HG02938 (cell line): ENCODE measurements at regions not wholly inside any gene's neighbourhood (a gene's known extent, or its start where the extent isn't known, plus 50 kb on each side); places are given as distances from the start of the nearest gene placed in this dataset.
A peak's percentile ranks its signal among the peaks of the same experiment; 100 is the strongest.

Experiments
- ATAC-seq: cut with Tn5 transposase; IDR thresholded peaks from one replicate; pipeline ENCODE4 v1.9.1; 2021; ENCODE audit warnings: mild to moderate bottlenecking, moderate library complexity; ENCODE audit not compliant: unreplicated experiment

DNA sequence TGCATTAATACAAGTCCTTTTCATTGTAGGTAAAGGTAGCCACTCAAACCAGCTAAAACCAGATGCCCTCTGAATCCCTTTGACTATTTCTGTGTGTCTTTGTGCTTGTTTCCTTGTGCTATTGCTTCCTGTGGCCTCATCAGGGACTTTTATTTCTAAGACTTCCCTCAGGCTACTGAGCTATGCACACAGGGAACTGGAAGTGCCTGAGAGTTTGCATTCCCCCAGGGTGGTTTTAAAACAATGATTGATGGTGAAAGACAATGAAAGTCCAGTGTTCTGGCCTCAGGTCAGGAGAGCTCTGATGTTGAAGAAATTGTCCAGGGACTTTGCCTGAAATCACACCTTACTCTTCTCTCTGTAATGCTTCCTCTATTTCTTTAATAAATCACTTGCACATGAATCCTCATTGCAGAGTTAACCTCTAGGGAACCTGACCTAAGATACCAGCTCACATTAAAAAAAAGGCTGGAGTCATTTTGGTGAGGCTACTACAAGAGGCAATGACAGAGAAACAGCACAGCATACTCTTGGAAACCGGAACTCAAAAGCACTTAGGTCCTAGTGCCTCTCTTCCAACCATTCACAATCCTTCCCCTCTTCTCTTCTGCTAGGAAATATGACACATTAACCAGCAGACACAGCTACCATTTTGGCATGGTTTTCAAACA lies 158.1 kb upstream of the NREP start:
- ATAC-seq = no peak

DNA sequence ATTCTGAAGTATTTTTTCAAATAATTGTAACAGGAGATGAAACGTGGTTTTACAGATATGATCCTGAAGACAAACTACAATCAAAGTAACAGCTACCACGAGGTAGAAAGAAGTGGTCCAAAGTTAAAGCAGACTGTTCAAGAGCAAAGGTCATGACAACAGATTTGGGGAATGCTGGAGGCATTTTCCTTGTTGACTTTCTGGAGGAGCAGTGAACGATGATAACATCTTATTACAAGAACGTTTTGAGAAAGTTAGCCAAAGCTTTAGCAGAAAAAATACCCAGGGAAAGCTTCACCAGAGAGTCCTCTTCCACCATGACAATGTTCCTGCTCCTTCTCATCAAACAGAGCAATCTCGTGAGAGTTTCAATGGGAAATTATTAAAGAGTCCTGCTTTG lies 145.4 kb upstream of the NREP start:
- ATAC-seq = no peak

DNA sequence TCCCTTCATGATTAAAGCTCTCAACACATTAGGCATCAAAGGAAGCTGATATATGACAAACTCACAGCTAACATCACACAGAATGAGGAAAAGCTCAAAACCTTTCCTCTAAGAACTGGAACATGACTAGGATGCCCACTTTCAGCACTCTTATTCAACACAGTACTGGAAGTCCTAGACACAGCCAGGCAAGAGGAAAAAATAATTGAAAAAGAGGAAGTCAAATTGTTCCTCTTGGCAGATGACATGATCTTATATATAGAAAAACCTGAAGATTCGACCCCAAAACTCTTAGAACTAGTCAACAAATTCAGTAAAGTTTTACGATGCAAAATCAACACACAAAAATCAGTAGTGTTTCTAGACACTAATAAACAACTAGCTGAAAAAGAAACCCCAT lies 144.3 kb upstream of the NREP start:
- ATAC-seq = no peak

DNA sequence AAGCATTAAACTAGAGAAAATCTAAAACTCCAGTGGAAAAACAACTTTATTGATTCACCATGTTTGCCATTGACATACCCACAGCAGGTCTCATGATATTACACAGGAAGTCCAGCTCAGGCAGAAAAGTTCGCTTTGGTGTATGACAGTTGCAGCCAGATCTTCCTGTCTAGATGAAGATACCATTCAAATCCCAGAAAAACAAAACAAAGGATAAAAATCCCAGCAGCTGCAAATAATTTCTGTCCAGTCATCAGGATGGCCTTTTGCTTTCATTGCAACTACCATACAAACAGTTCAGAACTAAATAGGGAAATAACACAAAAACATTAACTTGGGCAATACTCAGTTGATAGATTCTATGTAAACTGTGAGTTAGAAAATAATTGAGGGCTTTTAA lies 136.0 kb upstream of the NREP start:
- ATAC-seq = no peak

DNA sequence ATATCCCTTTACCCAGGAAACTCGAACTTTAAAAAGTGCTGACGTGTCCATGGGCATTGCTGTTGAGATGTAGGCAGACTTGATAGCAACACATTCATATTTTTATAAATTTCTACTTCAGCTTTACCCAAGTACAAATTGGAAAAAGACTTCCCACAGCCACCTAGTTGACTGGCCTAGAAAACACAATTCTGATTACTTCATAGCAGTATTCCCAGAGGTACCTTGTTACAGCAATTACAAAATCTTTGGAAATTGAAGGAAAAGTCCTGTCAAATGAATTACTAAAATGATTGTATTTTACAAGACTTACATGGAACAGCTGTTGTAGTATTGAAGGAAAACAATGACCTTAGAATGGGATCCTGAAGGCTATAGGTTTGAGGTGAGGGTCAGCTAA lies 130.7 kb upstream of the NREP start:
- no peak for ATAC-seq

DNA sequence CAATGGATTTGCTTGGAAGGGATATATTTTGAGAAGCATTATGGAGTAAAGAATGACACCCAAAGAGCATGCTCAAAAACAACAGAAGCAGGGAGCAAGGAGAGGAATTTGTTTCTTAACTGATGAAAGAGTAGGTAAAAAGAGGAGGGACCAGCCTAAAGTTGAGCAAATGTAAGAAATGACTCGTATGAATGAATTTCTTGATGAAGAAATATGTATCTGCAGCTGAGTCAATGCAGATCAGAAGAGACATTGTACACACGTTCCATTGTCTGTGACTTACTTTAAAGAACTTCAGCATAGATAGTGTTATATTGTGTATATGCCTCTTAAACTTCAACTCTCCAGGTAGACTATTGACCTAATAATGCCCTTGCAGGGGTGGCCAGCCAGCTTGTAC lies 112.7 kb upstream of the NREP start:
- no peak for ATAC-seq

DNA sequence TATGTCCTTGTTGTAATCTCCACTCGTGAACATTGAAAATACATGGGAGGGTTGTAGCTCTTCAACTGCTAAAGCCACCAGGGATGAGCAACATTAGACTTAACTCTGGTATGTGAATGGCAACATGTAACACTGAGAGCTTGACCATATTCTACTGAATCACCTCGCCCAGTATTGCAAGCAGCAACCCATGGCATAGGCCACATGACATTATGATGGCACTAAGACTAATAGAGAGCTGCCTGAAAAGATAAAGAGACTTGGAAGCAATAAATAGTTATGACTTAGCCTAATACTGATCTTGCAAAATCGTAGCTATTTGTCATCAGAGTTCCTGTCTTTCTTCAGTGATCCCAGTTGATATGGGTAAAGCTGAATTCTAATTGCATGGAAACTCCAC lies 108.4 kb upstream of the NREP start:
- no peak for ATAC-seq

DNA sequence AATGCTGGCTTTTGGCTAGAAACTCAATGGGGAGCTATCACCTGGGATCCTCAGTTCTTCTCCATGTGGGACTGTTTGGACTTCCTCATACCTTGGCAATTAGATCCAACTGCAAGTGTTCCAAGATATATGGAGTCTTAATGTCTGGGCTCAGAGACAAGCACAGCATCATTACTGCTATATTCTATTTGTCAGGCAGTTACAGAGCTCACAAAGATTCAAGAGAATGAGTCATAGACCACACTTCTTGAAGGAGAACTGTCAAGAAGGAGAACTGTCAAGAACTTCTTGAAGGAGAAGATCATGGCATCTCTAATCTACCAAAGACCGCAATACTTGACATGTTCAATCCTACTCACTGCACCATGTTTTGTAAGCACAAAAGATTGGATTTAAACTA lies 106.8 kb upstream of the NREP start:
- no peak for ATAC-seq

DNA sequence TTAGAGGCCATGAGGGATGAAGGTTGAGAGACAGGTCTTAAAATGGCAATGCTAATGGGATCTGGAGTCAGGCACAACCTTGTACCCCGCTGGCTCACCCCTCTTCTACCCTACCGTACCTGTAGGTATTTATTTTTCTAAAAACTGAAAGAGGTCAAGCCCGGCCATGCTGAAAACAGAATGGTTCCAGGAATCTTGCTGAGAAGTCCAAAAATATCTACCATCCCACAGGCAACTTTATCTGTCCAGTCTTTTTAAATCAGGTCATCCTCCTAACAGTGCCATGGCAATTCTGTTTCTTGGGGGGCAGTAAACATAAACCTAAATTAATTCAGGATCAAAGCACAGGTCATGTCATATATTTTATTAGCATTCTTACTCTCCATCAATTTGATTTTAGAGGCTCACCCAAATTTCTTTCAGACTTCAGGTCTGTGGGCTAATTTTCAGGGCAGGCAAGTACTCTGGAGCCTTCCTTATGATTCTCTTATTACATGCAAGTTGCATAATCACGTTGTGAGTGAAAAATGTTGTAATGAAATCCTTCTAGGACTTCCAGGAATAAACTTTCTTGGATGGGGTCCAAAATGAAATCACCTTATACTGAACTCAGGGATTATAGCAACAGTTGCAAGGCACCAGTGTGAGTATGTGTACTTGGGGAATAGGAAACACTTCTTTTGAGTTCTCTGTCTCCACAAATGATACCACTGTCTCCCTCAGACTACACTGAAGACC lies 102.7 kb upstream of the NREP start:
- ATAC-seq = no peak

DNA sequence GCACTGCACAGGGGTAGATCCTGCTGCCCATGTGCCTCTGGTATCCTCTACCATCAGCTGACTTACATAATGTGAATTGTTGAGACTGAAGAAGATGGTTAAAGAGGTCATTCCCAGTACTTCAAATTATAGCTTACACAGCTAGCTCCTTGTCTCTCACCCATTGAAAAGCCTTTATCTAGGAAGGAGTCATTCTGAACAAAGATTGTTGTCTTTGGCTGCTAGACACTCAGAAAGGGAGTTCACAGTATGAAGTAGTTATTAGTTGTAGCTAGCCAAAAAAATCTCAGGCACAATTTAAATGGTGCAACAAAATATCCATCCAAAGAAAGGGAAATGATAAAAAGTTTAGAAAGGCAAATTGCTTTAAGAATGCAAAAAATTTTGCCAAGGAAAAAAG lies 102.0 kb upstream of the NREP start:
- no peak for ATAC-seq

DNA sequence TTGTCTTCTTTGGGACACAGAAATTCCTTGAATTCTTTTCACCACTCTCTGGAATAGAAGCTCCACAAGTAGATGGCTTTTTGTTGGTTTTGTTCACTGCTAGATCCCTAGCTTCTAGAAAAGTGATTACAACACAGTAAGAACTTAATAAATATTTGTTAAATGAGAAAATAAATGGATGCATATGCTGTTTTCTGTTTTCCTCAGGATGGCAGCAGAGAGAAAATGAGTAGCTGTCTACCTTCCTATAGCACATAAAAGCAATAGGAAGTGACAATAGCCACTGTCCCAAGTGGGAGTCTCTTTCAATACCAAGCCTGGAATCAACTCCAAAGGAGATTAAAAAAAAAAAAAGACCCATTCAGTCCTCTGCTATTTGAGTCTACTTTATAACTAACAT lies 100.6 kb upstream of the NREP start:
- ATAC-seq = no peak

DNA sequence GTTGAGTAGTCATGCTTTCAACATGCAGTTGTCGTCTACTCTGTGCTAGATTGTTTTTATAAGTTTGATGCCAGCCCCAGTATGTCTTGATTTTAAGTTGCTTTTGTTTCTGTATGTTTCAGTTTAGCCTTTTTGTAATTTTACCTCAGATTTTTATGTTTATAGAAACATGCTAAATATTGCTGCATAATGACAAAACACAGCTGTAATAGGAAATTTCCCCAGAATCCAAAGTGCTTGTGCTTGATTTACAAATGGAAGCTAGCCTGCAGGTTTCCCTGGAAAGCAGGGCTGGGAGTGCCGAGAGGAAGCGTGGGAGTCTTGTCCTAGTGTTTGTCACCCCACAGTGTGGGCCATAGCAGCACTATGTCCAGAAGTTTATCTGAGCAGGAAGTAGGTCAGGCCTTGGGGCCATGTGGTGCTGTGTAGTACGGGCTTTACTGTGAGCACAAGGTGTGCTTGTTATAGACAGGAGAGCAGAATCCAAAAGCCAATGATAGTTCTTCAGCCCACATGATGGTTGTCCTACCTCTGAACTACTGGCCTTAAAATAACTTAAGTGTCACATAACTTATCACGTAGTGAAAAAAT lies 100.0 kb upstream of the NREP start:
- no peak for ATAC-seq

DNA sequence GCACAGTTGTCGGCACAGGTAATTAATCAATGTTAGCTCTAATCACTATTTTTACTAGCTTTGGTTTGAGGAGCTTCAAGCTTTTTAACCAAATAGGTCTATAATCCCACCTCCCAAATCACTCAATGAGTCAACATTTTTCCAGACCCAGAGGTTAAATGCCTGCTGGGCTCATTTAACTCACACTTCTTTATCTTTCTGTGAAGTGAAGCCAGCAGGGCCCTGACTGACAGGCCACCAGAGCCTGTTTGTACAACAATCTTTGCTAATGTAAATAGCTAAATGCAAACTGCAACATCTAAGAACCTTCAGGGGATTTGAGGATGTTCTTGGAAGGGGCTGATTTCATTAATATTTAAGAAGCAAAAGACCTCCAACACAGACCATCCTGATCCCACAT lies 98.4 kb upstream of the NREP start:
- no peak for ATAC-seq

DNA sequence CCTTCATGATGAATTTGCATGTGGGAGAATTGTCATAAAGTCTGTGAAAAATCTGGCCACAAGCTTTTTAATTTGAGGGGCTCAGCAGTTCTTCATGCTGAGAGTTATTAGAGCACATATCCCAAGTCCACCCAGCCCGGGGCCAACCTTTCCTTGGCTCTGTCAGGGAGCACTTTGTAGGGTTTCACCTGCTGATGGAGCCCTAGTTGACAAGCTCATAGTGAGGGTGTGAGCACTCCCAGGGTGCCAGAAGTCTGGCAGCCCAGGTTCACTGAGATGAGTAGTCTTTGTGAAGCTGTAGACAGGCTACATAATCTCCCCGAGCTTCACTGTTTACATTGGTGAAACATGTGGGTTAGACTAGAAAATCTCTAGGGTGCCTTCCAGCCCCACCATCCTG lies 97.2 kb upstream of the NREP start:
- ATAC-seq = peak; percentile 18

DNA sequence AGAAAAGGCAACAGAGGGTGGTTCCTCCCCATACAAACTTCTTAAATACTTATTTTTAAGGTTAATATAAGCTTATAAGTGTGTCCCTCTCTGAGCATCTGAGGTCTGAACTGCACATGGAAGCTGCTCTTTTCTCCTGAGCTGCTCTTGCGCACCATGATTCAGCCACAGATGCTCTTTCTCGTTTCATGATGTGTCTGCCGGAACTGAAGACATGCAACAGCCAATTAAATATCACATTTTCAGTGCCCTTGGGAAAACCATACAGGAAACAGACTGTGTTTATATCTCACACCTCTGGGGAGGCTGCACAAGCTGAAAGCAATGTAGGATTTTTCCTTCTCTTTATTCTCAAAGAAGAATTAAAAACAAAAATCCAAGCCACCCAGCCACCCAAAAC lies 96.8 kb upstream of the NREP start:
- ATAC-seq = peak; percentile 67

DNA sequence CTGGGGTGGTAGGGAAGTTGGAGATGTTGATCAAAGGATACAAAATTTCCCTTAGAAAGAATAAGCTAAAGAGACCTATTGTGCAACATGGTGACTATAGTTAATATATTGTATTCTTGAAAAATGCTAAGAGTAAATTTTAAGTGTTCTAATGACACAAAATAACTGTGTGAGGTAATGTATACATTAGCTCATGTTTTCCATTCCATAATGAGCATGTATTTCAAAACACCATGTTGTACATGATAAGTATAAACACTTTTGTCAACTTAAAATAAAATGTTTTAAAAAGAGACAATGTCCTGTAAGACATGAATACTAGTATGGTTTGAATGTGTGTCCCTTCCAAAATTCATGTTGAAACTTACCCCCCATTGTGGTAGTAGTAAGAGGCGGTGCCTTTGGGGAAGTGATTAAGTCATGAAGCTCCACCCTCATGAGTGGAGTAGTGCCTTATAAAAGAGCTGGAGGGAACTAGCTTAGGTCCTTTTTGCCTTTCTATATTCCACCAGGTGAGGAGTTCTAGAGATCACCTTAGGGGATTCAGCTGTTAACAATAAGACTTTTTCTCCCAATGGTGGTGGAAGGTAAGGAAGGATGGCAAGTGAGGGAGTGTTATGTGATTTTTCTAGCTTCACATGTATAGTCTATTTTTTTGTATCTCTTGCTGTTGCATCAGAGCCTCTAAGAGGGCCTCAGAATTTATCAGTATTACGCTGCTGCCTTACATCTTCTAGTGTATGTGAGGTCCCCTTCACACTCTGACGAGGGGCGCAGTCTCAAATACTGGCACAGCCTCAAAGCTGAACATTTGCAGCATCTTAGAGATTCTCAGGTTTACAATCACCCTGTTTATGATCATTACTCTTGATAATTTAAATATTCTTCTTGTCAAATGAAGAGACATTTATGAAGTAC lies 94.9 kb upstream of the NREP start:
- ATAC-seq = no peak

DNA sequence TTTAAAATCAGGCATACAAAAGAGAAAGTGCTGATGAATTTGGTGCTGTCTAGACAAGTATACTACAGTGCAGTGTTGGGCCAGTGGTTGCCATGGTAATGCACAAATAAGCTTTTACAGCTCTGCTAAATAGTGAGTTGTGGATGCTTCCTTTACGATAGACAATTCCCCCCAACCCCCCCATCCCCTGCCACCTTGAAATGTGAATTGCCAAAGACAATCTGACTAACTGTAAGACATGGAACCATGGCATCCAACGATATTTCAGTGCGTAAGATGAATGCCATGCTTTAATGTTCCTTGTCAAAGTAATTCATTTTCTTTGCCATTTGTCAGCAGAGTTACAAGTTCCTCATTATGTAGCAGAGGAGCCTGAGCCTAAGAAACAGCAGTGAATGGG lies 91.5 kb upstream of the NREP start:
- no peak for ATAC-seq

DNA sequence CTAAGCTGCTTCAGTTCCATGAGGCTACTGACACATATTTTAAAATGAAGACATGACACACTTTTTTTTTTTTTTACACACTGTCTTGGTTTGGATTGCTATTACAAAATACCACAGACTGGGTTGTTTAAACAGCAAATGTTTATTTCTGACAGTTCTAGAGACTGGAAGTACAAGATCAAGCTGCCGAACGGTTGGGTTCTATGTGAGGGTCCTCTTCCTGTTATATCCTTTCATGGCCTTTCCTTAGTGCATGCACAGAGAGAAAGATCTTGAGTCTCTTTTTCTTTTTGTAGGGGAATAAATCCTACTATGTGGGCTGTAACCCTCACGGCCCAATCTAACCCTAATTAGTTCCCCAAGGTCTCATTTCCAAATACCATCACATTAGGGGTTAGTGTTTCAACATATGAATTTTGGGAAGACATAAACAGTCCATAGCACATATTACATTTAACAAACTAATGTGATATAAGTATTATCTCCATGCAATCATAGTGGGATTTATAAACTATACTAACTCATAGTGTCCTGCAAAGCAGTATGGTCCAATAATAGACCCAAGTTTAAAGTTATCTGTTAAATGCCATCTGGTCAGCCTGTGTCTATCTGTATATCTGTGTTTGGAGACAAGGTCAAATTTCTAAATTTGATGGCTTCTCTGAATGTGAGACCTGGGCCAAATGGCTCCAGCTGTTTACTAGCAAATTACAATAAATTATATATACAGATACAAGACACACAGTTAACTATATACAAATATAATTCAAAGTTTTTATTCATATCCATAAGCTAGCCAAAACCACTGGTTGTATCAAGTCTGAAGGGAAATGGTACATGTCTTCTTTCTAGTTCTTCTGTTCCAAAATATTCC lies 90.3 kb upstream of the NREP start:
- ATAC-seq = no peak

DNA sequence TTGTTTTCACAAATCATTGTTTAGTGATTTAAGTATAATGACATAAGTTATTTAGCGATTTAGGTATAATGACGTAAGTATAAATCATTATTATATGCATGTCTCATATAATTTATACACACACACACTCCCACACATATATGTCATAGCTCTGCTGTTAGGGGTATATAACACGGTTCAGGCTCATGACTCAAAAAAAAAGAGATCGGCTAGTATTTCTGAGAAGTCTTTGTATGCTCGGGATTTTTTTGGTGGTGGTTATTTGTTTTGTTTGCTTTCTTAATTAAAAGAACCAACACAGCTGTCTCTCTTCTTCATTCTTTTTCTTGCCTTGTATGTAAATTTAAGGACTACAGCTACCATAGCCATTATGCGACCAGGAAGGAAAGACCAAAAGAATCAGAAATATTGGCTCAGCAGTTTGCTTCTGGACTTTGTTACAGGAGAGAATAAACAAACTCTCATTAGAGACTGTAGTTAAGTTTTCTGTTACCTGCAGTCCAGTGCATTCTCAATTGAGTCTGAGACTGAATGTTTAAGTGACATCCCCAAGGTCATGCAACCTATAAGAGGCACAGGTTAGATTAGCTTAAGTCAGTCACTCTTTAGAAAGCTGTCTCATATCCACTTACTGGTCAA lies 83.2 kb upstream of the NREP start:
- no peak for ATAC-seq

DNA sequence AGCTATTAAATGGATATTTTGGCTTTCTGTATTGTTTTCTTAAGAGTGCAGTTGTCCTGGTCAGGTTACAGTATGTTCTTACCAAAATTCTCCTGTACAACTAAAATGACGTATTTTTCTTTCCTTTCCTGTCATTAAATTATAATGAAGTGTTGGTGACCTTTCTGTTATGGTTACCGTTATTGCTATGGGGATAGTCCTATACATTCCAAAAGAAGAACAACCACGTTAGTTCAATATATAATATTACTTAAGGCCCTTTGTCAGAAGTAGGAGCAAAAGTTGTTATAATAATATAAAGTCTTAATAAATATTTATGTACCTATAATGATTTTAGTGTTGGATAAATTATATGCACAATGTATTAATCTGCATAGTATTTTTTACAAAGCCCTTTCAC lies 82.4 kb upstream of the NREP start:
- ATAC-seq = no peak
